NCI-H2107 treated with DMSO at 0.1 percent for 48 hours (cell line): ENCODE measurements at regions not wholly inside any gene's neighbourhood (a gene's known extent, or its start where the extent isn't known, plus 50 kb on each side); places are given as distances from the start of the nearest gene placed in this dataset.

Experiments used
- DNase-seq: peaks from one replicate; lab custom pipeline; 2025; ENCODE audit not compliant: unreplicated experiment; lab: John Stamatoyannopoulos, UW

DNA sequence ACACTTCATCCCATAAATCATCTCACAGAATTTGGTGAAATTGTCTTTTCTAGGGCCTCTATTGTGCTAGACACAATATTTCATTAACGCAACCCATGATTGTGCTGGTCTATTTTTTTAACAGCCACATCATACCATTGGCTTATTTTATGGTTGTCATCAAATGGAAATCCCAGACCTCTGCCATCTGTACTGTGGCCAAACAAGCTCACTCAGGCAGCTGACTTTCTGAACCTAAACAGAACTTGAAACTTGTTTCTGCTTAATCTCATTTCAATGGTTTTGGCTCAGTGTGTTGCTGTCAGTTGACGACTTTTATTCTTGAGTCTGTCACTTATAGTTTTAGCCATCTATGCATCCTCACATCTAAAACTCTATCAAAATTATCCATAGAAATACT is 111.8 kb downstream of the HAO1 start:
- no peak for DNase-seq

DNA sequence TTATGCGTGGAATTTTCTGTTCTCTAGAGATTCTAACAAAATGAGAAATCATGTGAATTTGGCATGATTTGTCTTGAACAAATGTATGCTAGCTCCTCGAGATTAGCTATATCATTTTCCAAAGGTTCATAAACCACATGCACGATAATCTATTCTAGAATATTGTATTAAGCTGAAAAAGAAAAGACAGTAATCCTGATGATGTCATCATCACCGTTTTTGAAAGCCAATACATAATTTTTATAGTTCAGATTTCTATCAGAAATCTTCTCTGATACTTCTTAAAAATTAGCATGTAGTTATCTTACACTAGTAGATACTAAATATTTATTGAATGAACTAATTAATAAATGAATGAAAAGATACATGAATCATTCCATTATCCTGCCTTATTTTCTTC is 111.2 kb downstream of the HAO1 start:
- no peak for DNase-seq

DNA sequence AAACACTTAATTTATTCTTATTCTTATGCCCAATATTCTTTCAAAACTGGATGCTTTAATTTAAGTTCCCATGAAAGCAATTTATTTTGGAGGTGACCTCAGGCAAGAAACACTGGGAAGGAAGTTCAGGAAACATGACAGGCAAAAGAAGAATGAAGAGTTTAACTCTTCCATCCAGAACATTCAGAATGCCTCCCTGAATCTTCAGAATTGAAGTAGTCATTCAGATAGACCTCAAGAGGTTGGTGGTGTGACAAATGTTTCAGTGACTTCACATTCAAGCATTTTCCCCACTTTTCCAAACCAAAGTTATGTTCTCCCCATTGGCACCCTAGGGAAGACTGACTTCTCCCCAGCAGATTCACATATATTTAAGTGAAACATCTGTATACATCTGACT is 110.5 kb downstream of the HAO1 start:
- no peak for DNase-seq
